COLO829 (cell line): ENCODE measurements at regions not wholly inside any gene's neighbourhood (a gene's known extent, or its start where the extent isn't known, plus 50 kb on each side); places are given as distances from the start of the nearest gene placed in this dataset.
"Not testable (repeated sequence)": the region's sequence is repeated elsewhere in the genome, so short reads cannot be mapped to it uniquely, and the experiment has no call there.

Experiments
- DNase-seq: peaks from one replicate; pipeline ENCODE4 v3.0.0; 2012; ENCODE audit warnings: low spot score

GRCh38 chr9:26492608-26493521 is 399.7 kb downstream of the CAAP1 start:
- DNase-seq: not testable (repeated sequence)

DNA sequence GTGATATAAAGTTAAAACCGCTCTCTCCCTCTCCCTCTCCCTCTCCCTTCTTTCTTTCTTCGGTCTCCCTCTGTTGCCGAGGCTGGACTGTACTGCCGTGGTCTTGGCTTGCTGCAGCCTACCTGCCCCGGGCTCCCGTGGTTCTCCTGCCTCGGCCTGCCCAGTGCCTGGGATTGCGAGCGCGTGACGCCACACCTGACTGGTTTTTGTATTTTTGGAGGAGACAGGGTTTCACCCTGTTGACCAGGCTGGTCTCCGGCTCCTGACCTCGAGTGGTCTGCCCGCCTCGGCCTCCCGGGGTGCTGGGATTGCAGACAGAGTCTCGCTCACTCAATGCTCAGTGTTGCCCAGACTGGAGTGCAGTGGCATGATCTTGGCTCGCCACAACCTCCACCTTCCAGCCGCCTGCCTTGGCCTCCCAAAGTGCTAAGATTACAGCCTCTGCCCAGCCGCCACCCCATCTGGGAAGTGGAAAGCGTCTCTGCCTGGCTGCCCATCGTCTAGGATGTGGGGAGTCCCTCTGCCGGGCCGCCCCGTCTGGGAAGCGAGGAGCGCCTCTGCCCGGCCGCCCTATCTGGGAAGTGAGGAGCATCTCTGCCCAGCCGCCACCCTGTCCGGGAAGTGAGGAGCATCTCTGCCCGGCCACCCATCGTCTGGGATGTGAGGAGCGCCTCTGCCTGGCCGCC is 400.5 kb downstream of the CAAP1 start:
- DNase-seq: not testable (repeated sequence)

GRCh38 chr9:26483991-26484390 is 408.6 kb downstream of the CAAP1 start:
- no peak for DNase-seq

- no peak for DNase-seq
Observed at GRCh38 chr9:26477963-26478362, 414.6 kb downstream of the CAAP1 start.

- no peak for DNase-seq
Observed at GRCh38 chr9:26471261-26471660, 421.3 kb downstream of the CAAP1 start.

GRCh38 chr9:26470284-26470683 is 422.3 kb downstream of the CAAP1 start:
- no peak for DNase-seq

- no peak for DNase-seq
Observed at GRCh38 chr9:26463837-26464236, 428.8 kb downstream of the CAAP1 start.

- DNase-seq: no peak
Observed at GRCh38 chr9:26462751-26463150, 429.9 kb downstream of the CAAP1 start.

DNA sequence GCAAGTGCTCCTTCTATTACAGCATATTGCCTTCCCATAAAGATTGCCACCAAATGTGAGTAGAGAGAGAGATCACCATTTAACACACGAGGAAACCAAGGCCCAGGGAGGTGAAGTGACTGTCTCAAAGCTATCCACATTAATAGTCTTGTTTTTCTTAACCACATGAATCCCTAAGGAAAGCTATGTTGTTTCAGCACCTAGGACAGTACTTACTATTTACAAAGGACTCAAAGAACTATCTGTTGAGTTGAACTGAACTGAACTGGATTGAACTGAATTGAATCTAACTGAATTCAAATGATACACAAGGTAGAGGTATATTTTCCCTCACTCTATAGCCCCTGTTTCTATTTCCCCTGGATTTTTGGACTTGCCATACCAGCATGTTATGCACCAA is 430.4 kb downstream of the CAAP1 start:
- no peak for DNase-seq

GRCh38 chr9:26460624-26461023 is 432.0 kb downstream of the CAAP1 start:
- DNase-seq: no peak

- DNase-seq: no peak
Observed at GRCh38 chr9:26459959-26460358, 432.6 kb downstream of the CAAP1 start.

- DNase-seq: no peak
Observed at GRCh38 chr9:26458054-26458453, 434.5 kb downstream of the CAAP1 start.

DNA sequence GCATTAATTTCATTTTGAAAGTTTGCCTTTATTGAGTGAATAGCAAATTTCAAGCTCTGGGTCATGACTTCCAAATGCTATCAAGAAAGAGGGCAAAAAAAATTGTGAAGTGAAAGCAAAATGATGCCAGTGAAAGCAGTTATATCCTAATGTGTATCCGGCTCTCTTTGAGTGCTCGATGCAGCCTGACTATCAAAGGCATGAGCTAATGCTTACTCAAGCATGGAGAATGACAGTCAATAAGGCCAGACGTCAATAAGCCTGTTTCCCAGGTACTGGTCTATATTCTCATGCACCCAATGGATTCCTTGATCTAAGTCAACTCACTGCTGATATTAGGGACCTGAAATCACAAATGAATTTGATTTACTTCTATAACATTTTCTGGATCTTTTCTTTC is 435.5 kb downstream of the CAAP1 start:
- DNase-seq: no peak

- no peak for DNase-seq
Observed at GRCh38 chr9:26439061-26439624, 453.5 kb downstream of the CAAP1 start.

- no peak for DNase-seq
Observed at GRCh38 chr9:26437056-26437711, 455.4 kb downstream of the CAAP1 start.

GRCh38 chr9:26426551-26427131 is 466.0 kb downstream of the CAAP1 start:
- DNase-seq: no peak

DNA sequence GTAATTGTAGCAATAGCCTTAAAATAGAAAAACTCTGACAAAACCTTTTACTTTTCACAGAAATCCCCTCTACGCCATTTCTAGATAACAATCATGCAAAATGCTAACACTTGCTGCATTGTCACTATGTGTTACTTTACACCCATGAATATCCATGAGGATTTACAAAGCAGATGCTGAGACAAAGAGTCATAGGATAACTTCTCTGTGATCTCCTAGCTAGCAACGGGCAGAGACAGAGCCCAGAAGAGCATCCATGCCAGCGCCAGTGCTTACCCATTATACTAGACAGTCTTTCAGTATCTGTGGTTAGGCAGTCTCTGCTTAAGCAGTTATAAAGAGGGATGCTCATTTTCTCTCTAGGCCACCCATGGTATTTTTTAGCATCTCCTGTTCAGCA is 474.1 kb downstream of the CAAP1 start:
- DNase-seq: no peak

DNA sequence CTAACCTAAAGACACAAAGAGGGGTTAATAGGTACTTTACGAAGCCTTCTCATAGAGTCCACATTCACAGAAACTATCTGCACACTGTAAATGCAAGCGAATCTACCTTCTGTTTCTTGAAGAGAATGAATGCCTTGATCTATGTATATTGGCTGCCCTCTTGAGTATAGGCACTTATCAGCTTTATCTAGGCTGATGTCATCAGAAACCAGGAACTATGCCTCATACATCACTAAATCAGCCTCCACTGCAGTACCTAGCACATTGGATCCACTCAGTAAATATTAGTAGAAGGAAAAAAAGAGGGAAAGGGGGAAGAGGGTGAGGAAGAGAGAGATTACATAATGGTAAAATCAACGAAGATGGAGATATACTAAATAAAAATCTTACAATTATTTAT is 477.1 kb downstream of the CAAP1 start:
- DNase-seq: no peak

GRCh38 chr9:26413611-26414010 is 479.0 kb downstream of the CAAP1 start:
- DNase-seq: no peak

GRCh38 chr9:26412446-26412845 is 480.2 kb downstream of the CAAP1 start:
- no peak for DNase-seq

GRCh38 chr9:26406676-26407075 is 485.9 kb downstream of the CAAP1 start:
- no peak for DNase-seq

DNA sequence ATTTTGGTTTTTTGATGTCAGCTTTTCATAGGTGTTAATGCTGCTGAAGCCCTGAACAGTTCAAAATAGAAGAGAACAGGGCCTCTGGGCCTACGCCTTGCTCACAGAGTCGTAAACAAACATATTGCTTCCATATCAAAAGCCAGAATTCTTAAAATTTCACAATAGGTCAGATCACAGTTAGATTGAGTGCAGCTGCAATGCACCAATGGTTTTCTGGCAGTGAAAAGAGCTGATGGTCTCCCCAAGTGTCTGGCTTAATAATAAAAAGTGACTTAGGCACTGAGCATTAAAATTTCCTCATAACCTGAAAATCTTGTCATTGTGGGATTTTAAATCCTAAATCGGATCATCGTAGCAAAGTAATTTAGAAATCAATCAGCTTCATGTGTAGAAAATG is 493.0 kb downstream of the CAAP1 start:
- DNase-seq: no peak
